Endothelial cell of umbilical vein (primary cell): ENCODE measurements at regions not wholly inside any gene's neighbourhood (a gene's known extent, or its start where the extent isn't known, plus 50 kb on each side); places are given as distances from the start of the nearest gene placed in this dataset.

Source experiments
- BruUV-seq: library from RNA; stranded (reverse); fragments of 400-500 nt; replicated peaks from 2 replicates; lab custom pipeline; 2021; lab: Mats Ljungman, UMichigan
- CTCF ChIA-PET: fragments of 300-600, 350-600 bp; sonication (Branson Sonifier 250); formaldehyde crosslinking; loops from one replicate; lab custom pipeline; 2021; ENCODE audit warnings: antibody characterized with exemption, inconsistent platforms; lab: Charles Lee
- POLR2A ChIA-PET: fragments of 300-600, 350-600 bp; sonication (Branson Sonifier 250); formaldehyde crosslinking; loops from one replicate; lab custom pipeline; 2021; ENCODE audit warnings: antibody characterized with exemption, inconsistent platforms; lab: Charles Lee
- DNase-seq: peaks from one replicate; pipeline ENCODE4 v3.0.0-alpha.2; 2011; ENCODE audit warnings: low read depth, low spot score
- FAIRE-seq: peaks from 2 replicates; lab custom pipeline; 2011; peaks lifted over from hg19 to GRCh38; lab: Jason Lieb, UNC
- H2AFZ ChIP-seq: 2 replicates; pipeline ENCODE4 v1.6.0; 2012; ENCODE audit warnings: low read depth, low read length, control low read depth, inconsistent platforms
- H3K27ac ChIP-seq: 2 replicates; pipeline ENCODE4 v1.5.1; 2011; ENCODE audit warnings: low read depth, mild to moderate bottlenecking, control low read depth, low read length, moderate library complexity; ENCODE audit not compliant: insufficient read depth
- H3K27me3 ChIP-seq, 2 experiments: 2 replicates each; pipeline versions ENCODE4 v1.6.0 to v1.6.1; 2011; ENCODE audit warnings: low read length in 2 of 2, mixed read lengths in 1 of 2; ENCODE audit not compliant: control insufficient read depth in 2 of 2, insufficient read depth in 2 of 2
- H3K36me3 ChIP-seq, 2 experiments: 2 replicates in 1 of 2; 3 replicates in 1 of 2; pipeline ENCODE4 v1.5.1; 2011; ENCODE audit warnings: low read length in 2 of 2, mild to moderate bottlenecking in 1 of 2, moderate library complexity in 1 of 2; ENCODE audit not compliant: control insufficient read depth in 2 of 2, insufficient read depth in 2 of 2; ENCODE audit errors: extremely low read depth in 1 of 2
- H3K4me1 ChIP-seq: 3 replicates; pipeline ENCODE4 v1.5.1; 2011; ENCODE audit warnings: mild to moderate bottlenecking, low read length; ENCODE audit not compliant: control insufficient read depth, insufficient read depth; ENCODE audit errors: extremely low read depth
- H3K4me2 ChIP-seq: 2 replicates; pipeline ENCODE4 v1.6.1; 2011; ENCODE audit warnings: low read length, control low read depth, mixed read lengths; ENCODE audit not compliant: insufficient read depth
- H3K4me3 ChIP-seq, 3 experiments: fragments of 200-600 bp in 1 of 3; sonication (generic), shearing (Covaris generic) in 1 of 3; replicated peaks in 1 of 3; 2 replicates each; pipeline ENCODE4 v1.5.1; 2011 to 2016; ENCODE audit warnings: control low read depth in 3 of 3, low read length in 3 of 3, mild to moderate bottlenecking in 2 of 3, inconsistent platforms in 1 of 3, low read depth in 1 of 3, moderate library complexity in 1 of 3; ENCODE audit not compliant: insufficient read depth in 1 of 3
- H3K79me2 ChIP-seq: 2 replicates; pipeline ENCODE4 v1.6.0; 2012; ENCODE audit warnings: low read length, inconsistent platforms; ENCODE audit not compliant: control insufficient read depth, insufficient read depth
- H3K9ac ChIP-seq: replicated peaks from 2 replicates; pipeline ENCODE3; 2011; ENCODE audit warnings: low read length, control low read depth; ENCODE audit not compliant: insufficient read depth; ENCODE audit errors: extremely low read depth
- H3K9me1 ChIP-seq: replicated peaks from 3 replicates; pipeline ENCODE4 v1.6.0; 2011; ENCODE audit warnings: mild to moderate bottlenecking, low read length; ENCODE audit not compliant: control insufficient read depth, insufficient read depth; ENCODE audit errors: extremely low read depth
- H3K9me3 ChIP-seq: replicated peaks from 2 replicates; pipeline ENCODE4 v1.5.1; 2012; ENCODE audit warnings: low read length, inconsistent platforms; ENCODE audit not compliant: control insufficient read depth, insufficient read depth
- H4K20me1 ChIP-seq: replicated peaks from 2 replicates; pipeline ENCODE3; 2011; ENCODE audit warnings: mild to moderate bottlenecking, low read length; ENCODE audit not compliant: control insufficient read depth, insufficient read depth; ENCODE audit errors: extremely low read depth
- CTCF ChIP-seq, 2 donors: IDR thresholded peaks; 1 replicate in 1 of 2; 2 replicates in 1 of 2; pipeline ENCODE4 v1.5.1; 2011; ENCODE audit warnings: low read length in 2 of 2, mild to moderate bottlenecking in 2 of 2, moderate library complexity in 2 of 2, control low read depth in 1 of 2, inconsistent platforms in 1 of 2, low read depth in 1 of 2; ENCODE audit not compliant: insufficient read depth in 1 of 2; ENCODE audit errors: extremely low read depth in 1 of 2
- EZH2 ChIP-seq: IDR thresholded peaks from 2 replicates; pipeline ENCODE4 v1.6.1; 2012; ENCODE audit warnings: borderline replicate concordance, low read depth, mild to moderate bottlenecking, moderate library complexity, low read length, inconsistent platforms; ENCODE audit not compliant: severe bottlenecking
- FOS ChIP-seq: IDR thresholded peaks from 2 replicates; pipeline ENCODE4 v1.6.1; 2011; ENCODE audit warnings: mild to moderate bottlenecking, low read length, moderate library complexity, borderline replicate concordance; ENCODE audit not compliant: insufficient read depth
- GATA2 ChIP-seq: IDR thresholded peaks from 2 replicates; pipeline ENCODE4 v1.7.0; 2011; ENCODE audit warnings: low read depth, mild to moderate bottlenecking, moderate library complexity, mixed read lengths, low read length; ENCODE audit not compliant: insufficient read length, insufficient read depth
- JUN ChIP-seq: IDR thresholded peaks from 2 replicates; pipeline ENCODE4 v1.6.1; 2011; ENCODE audit warnings: borderline replicate concordance, low read depth; ENCODE audit not compliant: insufficient read length, insufficient read depth
- MAX ChIP-seq: IDR thresholded peaks from 2 replicates; pipeline ENCODE4 v1.6.1; 2011; ENCODE audit not compliant: insufficient read depth, insufficient read length
- MYC ChIP-seq: IDR thresholded peaks from one replicate; pipeline ENCODE4 v1.6.1; 2011; ENCODE audit warnings: mild to moderate bottlenecking, low read depth, low read length
- POLR2A ChIP-seq: IDR thresholded peaks from 2 replicates; pipeline ENCODE4 v1.6.1; 2012; ENCODE audit warnings: low read depth, mild to moderate bottlenecking, control low read depth, low read length
- POLR2AphosphoS5 ChIP-seq: IDR thresholded peaks from 2 replicates; pipeline ENCODE4 v1.6.1; 2012; ENCODE audit warnings: low read depth, mild to moderate bottlenecking, control low read depth, low read length, moderate library complexity; ENCODE audit not compliant: insufficient read depth
- dilution Hi-C: fragments of 300-500 bp; cut with MboI; formaldehyde crosslinking; loops from one replicate; pipeline ENCODE4 v1.15.0; 2019; ENCODE audit warnings: low sequenced_read_pairs; ENCODE audit not compliant: extremely low pct_ligation_motif_present
- intact Hi-C: fragments of 100-400 bp; cut with micrococcal nuclease; formaldehyde crosslinking; loops from one replicate; pipeline ENCODE4 v1.10.0; 2022

DNA sequence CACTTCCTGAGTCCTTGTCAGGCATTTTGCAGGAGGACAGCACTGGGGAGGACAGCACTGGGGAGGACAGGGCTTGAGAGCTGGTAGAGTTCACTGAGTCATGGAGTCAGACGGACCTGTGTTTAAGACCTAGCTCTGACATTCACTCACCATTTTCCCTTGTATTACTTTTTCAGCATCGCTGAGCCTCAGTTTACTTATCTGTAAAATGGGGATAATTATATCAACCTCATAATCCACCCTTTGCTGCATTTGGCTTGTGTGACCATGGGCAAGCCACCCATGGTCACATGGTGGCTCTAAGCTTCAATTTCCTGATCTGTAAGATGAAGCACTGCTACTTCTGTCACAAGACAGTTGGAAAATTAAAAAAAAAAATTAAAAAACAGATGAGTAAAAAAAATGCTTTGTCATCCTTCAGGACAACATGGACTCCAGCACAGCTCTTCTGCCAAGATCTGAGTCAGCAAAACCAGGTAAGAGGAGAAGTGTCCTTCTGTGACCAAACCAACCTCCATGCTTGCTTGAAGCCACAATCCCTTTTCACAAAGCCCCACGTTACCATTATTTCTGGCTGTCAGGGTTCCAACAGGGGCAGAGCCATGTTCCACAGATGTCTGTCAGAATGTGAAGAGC is 275.5 kb downstream of the RAB28 start:
- intact Hi-C loops (no loop called here), dilution Hi-C loops (no loop called here)
- Histone ChIP-seq H3K4me3 (no peak overlapping the region), H3K9ac (no peak overlapping the region), H3K9me1 (no peaks in the 10 kb centered on the region), H3K27me3 (no peaks in the 10 kb centered on the region), H3K9me3 (peaks cover 2% of the 10 kb centered on the region), H3K79me2 (no peaks in the 10 kb centered on the region), H3K27ac (no peak overlapping the region), H3K4me2 (no peak overlapping the region), H2AFZ (no peak overlapping the region), H3K4me1 (no peaks in the 10 kb centered on the region), H4K20me1 (no peaks in the 10 kb centered on the region), H3K36me3 (no peaks in the 10 kb centered on the region)
- BruUV-seq: no TSS peak
- ChIA-PET CTCF (no interaction called here), POLR2A (no interaction called here)
- TF ChIP-seq POLR2AphosphoS5: no peak
- TF ChIP-seq POLR2A: no peak
- no peak for TF ChIP-seq MYC
- TF ChIP-seq GATA2: no peak
- TF ChIP-seq FOS: no peak
- no peak for TF ChIP-seq JUN
- TF ChIP-seq EZH2: no peak
- TF ChIP-seq MAX: no peak
- no peak for TF ChIP-seq CTCF (IDR thresholded peaks at IDR 0.05; ENCODE audit: extremely low read depth in 1 of 2, insufficient read depth in 1 of 2, low read depth in 1 of 2, low read length in 2 of 2)
- no peak for FAIRE-seq
- no peak for DNase-seq
